GM21619 (cell line): ENCODE measurements at regions not wholly inside any gene's neighbourhood (a gene's known extent, or its start where the extent isn't known, plus 50 kb on each side); places are given as distances from the start of the nearest gene placed in this dataset.
"Not testable (repeated sequence)": the region's sequence is repeated elsewhere in the genome, so short reads cannot be mapped to it uniquely, and the experiment has no call there.

Experiments
- ATAC-seq: cut with Tn5 transposase; IDR thresholded peaks from one replicate; pipeline ENCODE4 v1.9.1; 2021; ENCODE audit not compliant: unreplicated experiment

- no peak for ATAC-seq
Observed at GRCh38 chr6:8982668-8983067, 547.3 kb upstream of the SLC35B3 start.

GRCh38 chr6:8973395-8973794 is 538.0 kb upstream of the SLC35B3 start:
- no peak for ATAC-seq

GRCh38 chr6:8969747-8970146 is 534.4 kb upstream of the SLC35B3 start:
- ATAC-seq, result no peak

- no peak for ATAC-seq
Observed at GRCh38 chr6:8958894-8959511, 523.7 kb upstream of the SLC35B3 start.

DNA sequence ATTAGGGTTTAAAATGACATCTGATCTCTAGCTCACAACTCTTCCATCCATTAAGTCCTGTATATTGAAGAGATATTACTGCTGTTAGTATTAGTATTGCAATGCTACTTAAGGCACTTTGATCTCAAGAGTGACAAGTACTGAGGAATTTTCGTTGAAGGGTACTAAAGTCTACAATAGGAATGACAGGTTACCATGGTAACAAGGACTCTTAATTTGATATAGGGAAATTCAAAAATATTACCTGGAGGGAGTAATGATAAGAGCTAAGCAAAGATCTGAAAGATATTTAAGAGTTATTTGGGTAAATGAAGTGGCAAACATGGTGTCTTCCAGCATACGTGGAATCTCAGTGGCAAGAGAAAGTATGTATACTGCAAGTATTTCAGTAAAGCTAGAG is 518.0 kb upstream of the SLC35B3 start:
- no peak for ATAC-seq

GRCh38 chr6:8948733-8949132 is 513.4 kb upstream of the SLC35B3 start:
- ATAC-seq, result no peak

- no peak for ATAC-seq
Observed at GRCh38 chr6:8947900-8948299, 512.6 kb upstream of the SLC35B3 start.

GRCh38 chr6:8944548-8944947 is 509.2 kb upstream of the SLC35B3 start:
- ATAC-seq, result no peak

- ATAC-seq, result no peak
Observed at GRCh38 chr6:8943073-8943472, 507.7 kb upstream of the SLC35B3 start.

GRCh38 chr6:8941577-8941976 is 506.2 kb upstream of the SLC35B3 start:
- ATAC-seq, result no peak

DNA sequence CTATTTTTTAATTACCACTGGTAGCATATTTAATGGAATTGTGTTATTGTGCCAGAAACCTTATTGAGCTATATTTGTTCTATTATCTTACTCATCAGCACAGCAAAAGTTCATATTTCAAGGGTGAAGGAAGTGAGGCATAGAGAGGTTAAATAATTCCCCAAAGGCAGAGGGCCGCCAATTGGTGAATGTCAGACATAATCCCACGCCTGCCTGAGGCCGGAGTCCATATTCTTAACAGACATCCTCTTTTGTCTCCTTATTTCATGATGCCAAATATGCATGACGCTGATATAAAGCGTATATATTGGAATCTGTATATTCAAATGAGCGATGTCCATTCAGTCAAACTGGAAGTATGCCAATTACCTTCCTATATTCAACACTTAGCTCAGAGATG is 505.0 kb upstream of the SLC35B3 start:
- ATAC-seq, result no peak

DNA sequence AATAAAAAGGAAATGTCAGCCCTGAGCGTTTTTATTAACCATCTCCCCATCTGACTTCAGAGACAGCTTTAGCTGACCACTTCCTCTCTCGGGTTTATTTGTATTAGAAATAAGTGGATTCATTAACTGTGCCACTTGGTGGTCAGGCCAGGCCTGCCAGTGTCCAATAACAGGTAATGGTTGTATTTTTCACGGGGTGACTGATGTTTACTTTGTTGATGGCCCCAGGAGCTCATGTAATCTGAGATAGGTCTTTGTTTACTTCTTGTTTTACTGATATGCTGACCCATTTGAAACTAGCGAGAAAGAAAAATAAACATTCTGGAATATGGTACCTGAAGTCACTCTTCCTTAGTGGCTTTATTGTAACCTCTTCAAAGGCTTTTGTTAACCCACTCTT is 504.3 kb upstream of the SLC35B3 start:
- ATAC-seq, result no peak

DNA sequence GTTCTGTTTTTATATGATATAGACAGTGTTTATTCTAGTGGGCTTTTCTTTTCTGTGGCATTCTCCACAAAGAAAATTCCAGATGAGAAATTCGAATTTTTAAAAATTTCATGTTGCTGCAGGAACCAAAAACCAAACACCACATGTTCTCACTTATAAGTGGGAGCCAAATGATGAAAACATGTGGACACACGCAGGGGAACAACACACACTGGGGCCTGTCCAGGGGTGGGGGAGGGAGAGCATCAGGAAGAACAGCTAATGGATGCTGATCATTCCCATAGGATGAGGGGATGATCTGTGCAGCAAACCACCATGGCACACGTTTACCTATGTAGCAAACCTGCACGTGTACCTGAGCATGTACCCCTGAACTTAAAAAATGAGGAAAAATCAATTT is 499.0 kb upstream of the SLC35B3 start:
- ATAC-seq, result no peak

- no peak for ATAC-seq
Observed at GRCh38 chr6:8930009-8930408, 494.7 kb upstream of the SLC35B3 start.

GRCh38 chr6:8920244-8920643 is 484.9 kb upstream of the SLC35B3 start:
- not testable (repeated sequence) for ATAC-seq

DNA sequence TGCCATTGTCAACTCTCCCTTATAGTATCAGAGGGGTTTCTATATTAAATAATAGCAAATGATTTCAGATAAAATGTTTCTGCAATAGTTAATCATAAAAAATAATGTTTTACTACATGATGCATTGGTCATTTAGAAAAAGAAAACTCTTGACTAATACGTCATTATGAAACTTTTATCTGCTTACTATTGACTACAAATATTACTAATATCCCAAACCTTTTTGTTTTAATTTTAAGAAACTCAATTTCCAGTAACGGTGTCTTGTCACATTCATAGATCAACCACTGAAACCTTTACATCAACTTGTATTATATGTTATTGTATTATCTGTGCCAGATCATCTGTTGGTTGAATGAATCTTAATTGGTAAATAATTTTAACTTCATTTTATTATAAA is 482.9 kb upstream of the SLC35B3 start:
- ATAC-seq, result no peak

DNA sequence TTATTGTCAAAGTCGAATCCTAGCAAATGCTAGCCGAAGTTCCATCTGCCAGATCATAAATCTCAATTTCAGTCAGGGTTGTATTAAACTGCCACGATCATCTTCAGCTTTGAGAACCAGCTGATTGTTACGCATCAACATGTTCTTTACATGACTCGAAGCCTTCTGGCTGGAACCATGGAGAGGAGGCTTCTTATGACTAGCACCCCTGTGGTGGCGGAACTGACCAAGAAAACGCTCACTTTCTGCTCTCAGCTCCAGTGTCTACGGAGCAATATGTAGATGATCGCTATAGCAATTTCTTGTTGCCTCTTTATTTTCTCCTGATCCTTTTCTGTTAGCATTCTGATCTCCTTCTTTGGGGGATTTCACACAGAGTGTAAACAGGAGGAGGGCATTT is 479.4 kb upstream of the SLC35B3 start:
- ATAC-seq, result no peak

GRCh38 chr6:8908638-8909037 is 473.3 kb upstream of the SLC35B3 start:
- no peak for ATAC-seq

DNA sequence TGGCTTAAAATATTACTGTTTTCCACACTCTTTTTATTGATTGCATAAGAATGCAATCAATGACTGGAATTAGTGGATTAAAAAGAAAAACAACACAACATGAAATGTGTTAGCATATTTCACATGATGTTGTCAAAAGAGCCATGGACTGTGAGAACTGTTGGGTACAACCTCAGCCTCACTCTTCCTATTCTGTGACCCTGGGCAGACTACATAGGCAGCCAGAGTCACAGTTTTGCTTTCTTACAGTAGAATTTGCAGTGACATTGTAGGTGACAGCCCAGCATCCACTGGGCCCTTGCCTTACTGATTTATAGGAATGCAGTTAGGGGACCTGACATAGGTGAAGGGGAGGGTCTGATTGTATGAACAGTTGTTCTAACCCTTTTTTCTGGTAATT is 471.4 kb upstream of the SLC35B3 start:
- ATAC-seq, result no peak

DNA sequence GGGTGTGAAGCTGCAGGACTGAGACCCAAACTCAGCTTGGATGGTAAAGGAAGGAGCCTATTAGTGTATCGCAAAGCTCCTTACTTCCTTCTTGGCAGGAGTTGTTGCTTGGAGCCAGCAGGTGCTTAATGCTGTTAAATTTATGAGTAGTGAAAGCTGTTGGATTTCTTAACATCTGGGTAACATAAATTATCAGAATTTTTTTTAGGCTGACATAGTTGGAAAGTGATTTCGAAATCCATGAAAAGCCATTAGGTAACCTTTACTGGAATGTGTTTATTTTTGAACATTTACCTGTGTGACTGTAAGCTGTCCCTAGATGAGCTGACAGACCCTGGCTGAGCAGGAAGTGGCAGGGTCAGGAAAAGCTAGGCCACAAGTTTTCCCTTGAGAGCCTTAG is 470.4 kb upstream of the SLC35B3 start:
- no peak for ATAC-seq

DNA sequence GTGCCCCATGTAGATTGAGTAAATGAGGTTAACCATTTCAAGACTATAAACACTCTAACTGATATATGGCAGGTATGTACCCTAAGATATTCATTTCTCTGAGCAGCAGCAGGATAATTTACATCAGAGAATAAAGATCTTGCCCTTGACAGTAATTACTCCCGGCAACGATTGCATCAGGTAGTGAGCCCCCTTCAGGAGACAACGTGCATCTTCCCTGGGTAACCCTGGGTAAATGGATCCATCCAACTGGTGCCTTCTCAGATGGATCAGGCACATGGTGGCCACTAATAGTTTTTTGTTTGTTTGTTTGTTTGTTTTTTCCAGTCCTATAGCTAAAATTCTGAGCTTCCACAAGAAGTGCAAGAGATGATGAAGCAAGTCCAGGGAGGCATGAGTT is 469.4 kb upstream of the SLC35B3 start:
- no peak for ATAC-seq

GRCh38 chr6:8900056-8900455 is 464.7 kb upstream of the SLC35B3 start:
- no peak for ATAC-seq

DNA sequence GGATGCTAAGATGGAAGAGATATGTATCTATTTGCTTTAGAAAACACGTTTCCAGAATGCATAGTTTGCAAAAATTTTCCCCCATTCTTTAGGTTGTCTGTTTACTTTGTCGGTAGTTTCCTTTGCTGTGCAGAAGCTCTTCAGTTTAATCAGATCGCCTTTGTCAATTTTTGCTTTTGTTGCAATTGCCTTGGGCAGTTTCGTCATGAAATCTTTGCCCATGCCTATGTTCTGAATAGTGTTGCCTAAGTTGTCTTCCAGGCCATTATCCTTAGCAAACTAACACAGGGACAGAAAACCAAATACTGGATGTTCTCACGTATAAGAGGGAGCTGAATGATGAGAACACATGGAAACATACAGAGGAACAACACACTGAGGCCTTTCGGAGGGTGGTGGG is 454.2 kb upstream of the SLC35B3 start:
- ATAC-seq, result no peak

GRCh38 chr6:8888468-8888867 is 453.1 kb upstream of the SLC35B3 start:
- no peak for ATAC-seq
